SK-N-SH treated with all-trans-retinoic acid at 6 μM for 48 hours (cell line): ENCODE measurements at regions not wholly inside any gene's neighbourhood (a gene's known extent, or its start where the extent isn't known, plus 50 kb on each side); places are given as distances from the start of the nearest gene placed in this dataset.

Experiments used
- ATAC-seq: fragments of 200-7000 bp; cut with Tn5 transposase; 3 replicates; pipeline ENCODE4 v1.9.1; 2020; ENCODE audit warnings: mild to moderate bottlenecking, moderate library complexity
- BACH2 ChIP-seq: fragments of 250-450 bp; sonication (Bioruptor Pico); IDR thresholded peaks from 2 replicates; pipeline ENCODE4 v1.9.0; 2021; ENCODE audit warnings: mild to moderate bottlenecking, borderline replicate concordance
- CSDC2 ChIP-seq: fragments of 250-450 bp; sonication (Bioruptor Pico); IDR thresholded peaks from 2 replicates; pipeline ENCODE4 v1.5.0; 2020; ENCODE audit warnings: mild to moderate bottlenecking, moderate library complexity
- ESRRG ChIP-seq: fragments of 250-450 bp; sonication (Bioruptor Pico); IDR thresholded peaks from 2 replicates; pipeline ENCODE4 v1.6.1; 2021; ENCODE audit warnings: mild to moderate bottlenecking
- GLIS3 ChIP-seq: fragments of 250-450 bp; sonication (Bioruptor Pico); IDR thresholded peaks from 2 replicates; pipeline ENCODE4 v1.5.0; 2020; ENCODE audit warnings: mild to moderate bottlenecking, moderate library complexity
- ISL1 ChIP-seq: fragments of 250-450 bp; sonication (Bioruptor Pico); IDR thresholded peaks from 2 replicates; pipeline ENCODE4 v2.1.2; 2022; ENCODE audit warnings: mild to moderate bottlenecking, moderate library complexity
- OSR1 ChIP-seq: fragments of 250-450 bp; sonication (Bioruptor Pico); IDR thresholded peaks from 2 replicates; pipeline ENCODE4 v1.8.0; 2022; ENCODE audit warnings: moderate library complexity, mild to moderate bottlenecking, inconsistent platforms
- PATZ1 ChIP-seq: fragments of 250-450 bp; sonication (Bioruptor Pico); IDR thresholded peaks from 2 replicates; pipeline ENCODE4 v1.8.0; 2020; ENCODE audit warnings: mild to moderate bottlenecking, moderate library complexity, borderline replicate concordance
- PPARA ChIP-seq: fragments of 250-450 bp; sonication (Bioruptor Pico); IDR thresholded peaks from 2 replicates; pipeline ENCODE4 v1.5.0; 2020; ENCODE audit warnings: mild to moderate bottlenecking, borderline replicate concordance
- RARB ChIP-seq: fragments of 250-450 bp; sonication (Bioruptor Pico); IDR thresholded peaks from 2 replicates; pipeline ENCODE4 v1.8.0; 2021; ENCODE audit warnings: mild to moderate bottlenecking, moderate library complexity
- SNAI2 ChIP-seq: fragments of 250-450 bp; sonication (Bioruptor Pico); IDR thresholded peaks from 2 replicates; pipeline ENCODE4 v1.5.0; 2020; ENCODE audit warnings: mild to moderate bottlenecking, moderate library complexity
- TOX ChIP-seq: fragments of 250-450 bp; sonication (Bioruptor Pico); IDR thresholded peaks from 2 replicates; pipeline ENCODE4 v1.8.0; 2021; ENCODE audit warnings: mild to moderate bottlenecking, moderate library complexity, borderline replicate concordance
- TSHZ2 ChIP-seq: fragments of 250-450 bp; sonication (Bioruptor Pico); IDR thresholded peaks from 2 replicates; pipeline ENCODE4 v1.5.0; 2020; ENCODE audit warnings: mild to moderate bottlenecking, moderate library complexity
- ZC3H10 ChIP-seq: fragments of 250-450 bp; sonication (Bioruptor Pico); IDR thresholded peaks from 2 replicates; pipeline ENCODE4 v1.5.1; 2021; ENCODE audit warnings: mild to moderate bottlenecking, moderate library complexity
- ZFP3 ChIP-seq: fragments of 250-450 bp; sonication (Bioruptor Pico); IDR thresholded peaks from 2 replicates; pipeline ENCODE4 v1.5.0; 2020; ENCODE audit warnings: mild to moderate bottlenecking, moderate library complexity
- ZNF565 ChIP-seq: fragments of 450-650 bp; formaldehyde crosslinking; conservative IDR thresholded peaks from 2 replicates; pipeline ENCODE4 v1.5.0; 2020; ENCODE audit warnings: low read depth, mild to moderate bottlenecking, moderate library complexity
- ZNF70 ChIP-seq: fragments of 450-650 bp; formaldehyde crosslinking; IDR thresholded peaks from 2 replicates; pipeline ENCODE4 v1.5.0; 2020; ENCODE audit warnings: mild to moderate bottlenecking, moderate library complexity
- ZNF8 ChIP-seq: fragments of 450-650 bp; formaldehyde crosslinking; IDR thresholded peaks from 2 replicates; pipeline ENCODE4 v1.5.0; 2020; ENCODE audit warnings: mild to moderate bottlenecking, moderate library complexity
- TF ChIP-seq, protein P1 (sequence below): fragments of 250-450 bp; sonication (Bioruptor Pico); IDR thresholded peaks from 2 replicates; pipeline ENCODE4 v1.5.1; 2020; ENCODE audit warnings: low read depth, mild to moderate bottlenecking, moderate library complexity

GRCh38 chr4:119854364-119854763, 212.3 kb downstream of the MAD2L1 start (continued):
- no peak for TF ChIP-seq PPARA
- TF ChIP-seq OSR1 = no peak
- TF ChIP-seq SNAI2 (CRISPR knock-in tag) = no peak
- TF ChIP-seq CSDC2 (CRISPR knock-in tag) = no peak
- TF ChIP-seq BACH2 (CRISPR knock-in tag) = no peak
- no peak for TF ChIP-seq ZFP3 (CRISPR knock-in tag)

DNA sequence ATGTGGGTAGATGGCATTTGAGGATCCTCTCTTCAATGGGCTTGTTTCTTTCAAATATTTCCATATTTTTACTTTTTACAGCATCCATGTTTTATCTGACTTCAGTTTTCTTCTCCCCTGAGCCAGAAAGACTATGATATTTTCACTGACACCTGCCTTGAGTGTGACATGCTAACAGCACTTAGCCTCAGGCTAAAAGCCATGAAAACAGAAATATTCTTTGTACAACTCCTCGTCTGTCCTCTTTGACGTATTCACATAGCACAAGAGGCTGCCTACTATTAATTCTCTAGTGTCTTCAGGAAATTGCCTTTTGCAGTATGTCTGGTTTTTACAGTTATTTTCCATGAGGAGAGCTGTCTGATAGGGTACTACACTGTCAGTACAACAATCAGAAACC, 215.0 kb downstream of the MAD2L1 start:
- TF ChIP-seq TSHZ2 (CRISPR knock-in tag) (no peak), ZNF8 (CRISPR knock-in tag) (no peak), ZFP3 (CRISPR knock-in tag) (no peak), ZNF565 (CRISPR knock-in tag) (no peak), CSDC2 (CRISPR knock-in tag) (no peak), GLIS3 (CRISPR knock-in tag) (no peak), OSR1 (no peak), ESRRG (CRISPR knock-in tag) (no peak), TOX (CRISPR knock-in tag) (no peak), BACH2 (CRISPR knock-in tag) (no peak), SNAI2 (CRISPR knock-in tag) (no peak), PATZ1 (CRISPR knock-in tag) (no peak), ZC3H10 (CRISPR knock-in tag) (no peak), ZNF70 (CRISPR knock-in tag) (no peak)
- TF ChIP-seq, protein P1, sequence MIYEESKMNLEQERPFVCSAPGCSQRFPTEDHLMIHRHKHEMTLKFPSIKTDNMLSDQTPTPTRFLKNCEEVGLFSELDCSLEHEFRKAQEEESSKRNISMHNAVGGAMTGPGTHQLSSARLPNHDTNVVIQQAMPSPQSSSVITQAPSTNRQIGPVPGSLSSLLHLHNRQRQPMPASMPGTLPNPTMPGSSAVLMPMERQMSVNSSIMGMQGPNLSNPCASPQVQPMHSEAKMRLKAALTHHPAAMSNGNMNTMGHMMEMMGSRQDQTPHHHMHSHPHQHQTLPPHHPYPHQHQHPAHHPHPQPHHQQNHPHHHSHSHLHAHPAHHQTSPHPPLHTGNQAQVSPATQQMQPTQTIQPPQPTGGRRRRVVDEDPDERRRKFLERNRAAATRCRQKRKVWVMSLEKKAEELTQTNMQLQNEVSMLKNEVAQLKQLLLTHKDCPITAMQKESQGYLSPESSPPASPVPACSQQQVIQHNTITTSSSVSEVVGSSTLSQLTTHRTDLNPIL (CRISPR knock-in tag) = no peak
- ATAC-seq = no peak

- ATAC-seq = no peak
Measured at GRCh38 chr4:119841361-119841760, 212.8 kb upstream of the PDE5A start.

GRCh38 chr4:119835613-119835910, 207.0 kb upstream of the PDE5A start:
- ATAC-seq = no peak
- peak; percentile 1; the same call in 1 of the 2 replicates for TF ChIP-seq ISL1 (CRISPR knock-in tag)
- no peak for TF ChIP-seq ZNF8 (CRISPR knock-in tag)

More at GRCh38 chr4:119841361-119841760, 212.8 kb upstream of the PDE5A start:
- no peak for TF ChIP-seq TOX (CRISPR knock-in tag)

DNA sequence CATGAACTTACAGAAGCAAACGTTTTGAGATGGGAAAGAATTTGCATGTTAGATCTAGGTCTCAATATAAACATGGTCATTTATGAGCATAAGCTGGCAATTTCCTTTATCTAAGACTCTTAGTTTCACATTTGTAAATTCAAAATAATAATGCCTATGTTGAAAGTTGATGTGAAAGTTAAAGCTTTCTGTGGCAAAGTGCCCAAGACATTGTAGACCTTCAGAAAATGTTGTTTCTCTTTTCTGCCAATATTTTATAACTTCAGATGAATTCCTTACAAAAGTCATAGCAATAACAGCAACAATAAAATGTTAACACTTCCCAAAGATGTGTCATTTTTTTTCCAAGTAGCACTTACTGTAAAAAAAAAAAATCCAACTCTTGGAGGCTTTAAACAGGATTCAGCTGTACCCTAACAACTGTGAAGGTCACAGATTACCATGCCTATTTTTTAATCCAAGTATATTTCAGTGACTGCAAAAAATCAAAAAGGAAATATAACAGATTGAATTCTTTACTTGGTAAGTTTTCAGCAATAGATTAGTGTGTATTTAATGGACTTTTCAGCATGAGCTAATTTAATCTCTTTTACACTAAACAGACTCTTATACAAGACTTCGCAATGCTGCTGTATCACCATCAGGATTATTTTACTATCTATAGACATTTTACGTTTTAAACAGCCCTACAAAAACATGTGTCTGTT, 206.5 kb upstream of the PDE5A start:
- peak; percentile 39; the same call in 1 of the 2 replicates for TF ChIP-seq ISL1 (CRISPR knock-in tag)
- no peak for TF ChIP-seq TOX (CRISPR knock-in tag)
- no peak for ATAC-seq

- no peak for TF ChIP-seq PATZ1 (CRISPR knock-in tag)
- TF ChIP-seq ZNF8 (CRISPR knock-in tag) = no peak
- TF ChIP-seq ZNF565 (CRISPR knock-in tag) = no peak
- no peak for TF ChIP-seq RARB
Measured at GRCh38 chr4:119833611-119834010, 205.0 kb upstream of the PDE5A start.

More at GRCh38 chr4:119833611-119834010, 205.0 kb upstream of the PDE5A start:
- ATAC-seq = no peak
